HCT116 (cell line): ENCODE measurements at regions not wholly inside any gene's neighbourhood (a gene's known extent, or its start where the extent isn't known, plus 50 kb on each side); places are given as distances from the start of the nearest gene placed in this dataset.

Experiments
- ATAC-seq: fragments of 200-7000 bp; cut with Tn5 transposase; 2 replicates; pipeline ENCODE4 v1.9.1; 2020; ENCODE audit warnings: mild to moderate bottlenecking, moderate library complexity
- BruUV-seq: library from RNA; stranded (reverse); fragments of 400-500 nt; replicated peaks from 2 replicates; lab custom pipeline; 2021; lab: Mats Ljungman, UMichigan
- CTCF ChIA-PET: fragments of 300-600 bp; sonication (Branson Sonifier 250); formaldehyde crosslinking; loops from one replicate; lab custom pipeline; 2021; ENCODE audit warnings: antibody characterized with exemption; lab: Charles Lee
- POLR2A ChIA-PET: fragments of 300-600, 350-600 bp; sonication (Branson Sonifier 250); formaldehyde crosslinking; loops from one replicate; lab custom pipeline; 2021; ENCODE audit warnings: antibody characterized with exemption; lab: Charles Lee
- RAD21 ChIA-PET, 2 experiments: fragments of 300-600 bp; sonication (Branson Sonifier 250); formaldehyde crosslinking; loops; one replicate each; lab custom pipeline; 2023; ENCODE audit warnings: low total read pairs in 2 of 2; ENCODE audit not compliant: uncharacterized antibody in 2 of 2, unreplicated experiment in 2 of 2, low non-redundant PET in 1 of 2; lab: Charles Lee
- DNase-seq: peaks from one replicate; pipeline ENCODE4 v3.0.0-alpha.2; 2010; ENCODE audit warnings: low read depth, low spot score
- H2AFZ ChIP-seq: fragments of 200-600 bp; shearing (Covaris generic), sonication (generic); 2 replicates; pipeline ENCODE4 v1.6.1; 2017; ENCODE audit warnings: low read depth, mixed run types, mixed read lengths, antibody characterized with exemption, low read length; ENCODE audit not compliant: poor library complexity, severe bottlenecking
- H3K27ac ChIP-seq: 2 replicates; pipeline ENCODE4 v1.5.1; 2012; ENCODE audit warnings: low read depth, low read length
- H3K27me3 ChIP-seq: fragments of 200-600 bp; sonication (generic); 2 replicates; pipeline ENCODE4 v1.6.1; 2016; ENCODE audit warnings: mixed run types, low read length, mixed read lengths; ENCODE audit not compliant: insufficient read depth
- H3K36me3 ChIP-seq, 2 experiments: fragments of 200-500 bp in 1 of 2; fragments of 200-600 bp in 1 of 2; sonication (Bioruptor generic) in 1 of 2; sonication (generic) in 1 of 2; 2 replicates each; pipeline versions ENCODE4 v1.5.1 to v1.6.1; 2014 to 2016; ENCODE audit warnings: low read length in 2 of 2, inconsistent platforms in 1 of 2, mixed read lengths in 1 of 2, mixed run types in 1 of 2; ENCODE audit not compliant: insufficient read depth in 2 of 2, control insufficient read depth in 1 of 2
- H3K4me1 ChIP-seq, 2 experiments: fragments of 200-600 bp in 1 of 2; sonication (generic) in 1 of 2; 2 replicates each; pipeline versions ENCODE4 v1.5.1 to v1.6.1; 2012 to 2017; ENCODE audit warnings: low read length in 2 of 2, inconsistent platforms in 1 of 2, mild to moderate bottlenecking in 1 of 2, mixed read lengths in 1 of 2, mixed run types in 1 of 2, moderate library complexity in 1 of 2; ENCODE audit not compliant: insufficient read depth in 2 of 2, control insufficient read depth in 1 of 2
- H3K4me2 ChIP-seq: fragments of 200-600 bp; sonication (generic); 2 replicates; pipeline ENCODE4 v1.6.1; 2017; ENCODE audit warnings: mixed run types, low read length, mixed read lengths
- H3K4me3 ChIP-seq, 2 experiments: fragments of 200-600 bp in 1 of 2; sonication (generic) in 1 of 2; replicated peaks in 1 of 2; 2 replicates each; pipeline ENCODE4 v1.5.1; 2011 to 2016; ENCODE audit warnings: low read length in 2 of 2, control low read depth in 1 of 2, low read depth in 1 of 2, mild to moderate bottlenecking in 1 of 2, mixed read lengths in 1 of 2, mixed run types in 1 of 2
- H3K79me2 ChIP-seq: fragments of 200-600 bp; sonication (generic); 2 replicates; pipeline ENCODE4 v1.6.1; 2017; ENCODE audit warnings: mild to moderate bottlenecking, mixed run types, low read length, moderate library complexity, mixed read lengths; ENCODE audit not compliant: insufficient read depth
- H3K9ac ChIP-seq: fragments of 200-600 bp; sonication (generic); 2 replicates; pipeline ENCODE4 v1.6.1; 2016; ENCODE audit warnings: low read length, mixed read lengths
- H3K9me2 ChIP-seq: fragments of 200-600 bp; sonication (generic), shearing (Covaris generic); 2 replicates; pipeline ENCODE4 v1.6.1; 2017; ENCODE audit warnings: mixed run types, mild to moderate bottlenecking, moderate library complexity; ENCODE audit not compliant: insufficient read depth
- H3K9me3 ChIP-seq, 2 experiments: fragments of 200-500 bp in 1 of 2; fragments of 200-600 bp in 1 of 2; sonication (Bioruptor generic) in 1 of 2; sonication (generic) in 1 of 2; 2 replicates each; pipeline ENCODE4 v1.6.1; 2014 to 2017; ENCODE audit warnings: low read length in 2 of 2, mixed read lengths in 2 of 2, inconsistent platforms in 1 of 2, low read depth in 1 of 2, mild to moderate bottlenecking in 1 of 2, mixed run types in 1 of 2, moderate library complexity in 1 of 2; ENCODE audit not compliant: control insufficient read depth in 1 of 2, insufficient read depth in 1 of 2
- H4K20me1 ChIP-seq: fragments of 200-600 bp; sonication (generic), shearing (Covaris generic); 2 replicates; pipeline ENCODE4 v1.6.1; 2017; ENCODE audit warnings: mixed run types, mild to moderate bottlenecking, moderate library complexity; ENCODE audit not compliant: insufficient read depth
- EGR1 ChIP-seq: IDR thresholded peaks from 2 replicates; pipeline ENCODE4 v1.6.1; 2012; ENCODE audit warnings: low read depth
- ELF1 ChIP-seq: IDR thresholded peaks from 2 replicates; pipeline ENCODE4 v1.6.1; 2012; ENCODE audit warnings: low read depth, borderline replicate concordance
- EZH2 ChIP-seq: fragments of 200-600 bp; sonication (generic); IDR thresholded peaks from 2 replicates; pipeline ENCODE4 v1.6.1; 2017; ENCODE audit warnings: antibody characterized with exemption, mixed run types
- JUND ChIP-seq: IDR thresholded peaks from 2 replicates; pipeline ENCODE4 v1.6.1; 2012
- MAX ChIP-seq: IDR thresholded peaks from 2 replicates; pipeline ENCODE4 v1.6.1; 2012
- POLR2A ChIP-seq: IDR thresholded peaks from 2 replicates; pipeline ENCODE4 v1.7.0; 2011; ENCODE audit warnings: borderline replicate concordance; ENCODE audit not compliant: insufficient read depth, insufficient read length; ENCODE audit errors: extremely low read depth
- RAD21 ChIP-seq: IDR thresholded peaks from 2 replicates; pipeline ENCODE4 v1.6.1; 2012; ENCODE audit warnings: low read depth, mild to moderate bottlenecking
- REST ChIP-seq: IDR thresholded peaks from 2 replicates; pipeline ENCODE4 v1.6.1; 2012; ENCODE audit warnings: low read depth
- SP1 ChIP-seq: IDR thresholded peaks from 2 replicates; pipeline ENCODE4 v1.6.1; 2012; ENCODE audit warnings: low read depth
- SRF ChIP-seq: IDR thresholded peaks from 2 replicates; pipeline ENCODE4 v1.6.1; 2012; ENCODE audit warnings: low read depth
- YY1 ChIP-seq: IDR thresholded peaks from 2 replicates; pipeline ENCODE4 v1.6.1; 2011; ENCODE audit warnings: low read length, low read depth, moderate library complexity, mild to moderate bottlenecking; ENCODE audit not compliant: insufficient replicate concordance; ENCODE audit errors: extremely low read depth
- intact Hi-C: fragments of 100-400 bp; cut with micrococcal nuclease; formaldehyde crosslinking; loops from 2 replicates; pipeline ENCODE4 v1.10.0; 2022

- intact Hi-C loops, result no loop called here
- Histone ChIP-seq H3K4me3 (no peak overlapping the region), H4K20me1 (no peaks in the 10 kb centered on the region), H3K4me1 (no peaks in the 10 kb centered on the region), H3K27ac (no peak overlapping the region), H3K9me3 (peaks cover 4 to 21% of the 10 kb centered on the region in 2 experiments; a peak in 2 of 4 replicates), H3K36me3 (no peaks in the 10 kb centered on the region), H3K4me2 (no peak overlapping the region), H3K9ac (no peak overlapping the region), H2AFZ (no peak overlapping the region), H3K27me3 (no peaks in the 10 kb centered on the region), H3K79me2 (no peaks in the 10 kb centered on the region), H3K9me2 (no peaks in the 10 kb centered on the region)
- ChIA-PET POLR2A (no interaction called here), CTCF (no interaction called here), RAD21 (no interaction called here)
- BruUV-seq, result no TSS peak
- DNase-seq (no peak), ATAC-seq (no peak)
- TF ChIP-seq EGR1 (no peak), EZH2 (no peak), SP1 (no peak), MAX (no peak), REST (no peak), SRF (no peak), YY1 (no peak)
Measured at GRCh38 chr3:74532446-74532845, 82.0 kb downstream of the CNTN3 start.

- Histone ChIP-seq H3K27me3 (no peaks in the 10 kb centered on the region), H3K4me2 (no peak overlapping the region), H3K9ac (no peak overlapping the region), H3K36me3 (no peaks in the 10 kb centered on the region), H3K79me2 (no peaks in the 10 kb centered on the region), H3K27ac (no peak overlapping the region), H3K9me2 (no peaks in the 10 kb centered on the region), H3K4me1 (no peaks in the 10 kb centered on the region), H4K20me1 (no peaks in the 10 kb centered on the region), H3K9me3 (peaks cover 4 to 21% of the 10 kb centered on the region in 2 experiments; a peak in 2 of 4 replicates), H3K4me3 (no peak overlapping the region), H2AFZ (no peak overlapping the region)
- DNase-seq, result no peak
- intact Hi-C loops, result no loop called here
- BruUV-seq, result no TSS peak
- ATAC-seq, result no peak
- POLR2A ChIA-PET, result no interaction called here
- TF ChIP-seq SP1, result no peak
- no peak for TF ChIP-seq RAD21
- TF ChIP-seq POLR2A, result no peak
- no peak for TF ChIP-seq ELF1
- no peak for TF ChIP-seq EGR1
- TF ChIP-seq JUND, result no peak
- RAD21 ChIA-PET, result no interaction called here
- CTCF ChIA-PET, result no interaction called here
Measured at GRCh38 chr3:74531491-74531890, 83.0 kb downstream of the CNTN3 start.
